Non-pigmented ciliary epithelial cell (primary cell): ENCODE measurements at regions not wholly inside any gene's neighbourhood (a gene's known extent, or its start where the extent isn't known, plus 50 kb on each side); places are given as distances from the start of the nearest gene placed in this dataset.

Experiments
- DNase-seq: peaks from one replicate; pipeline ENCODE4 v3.0.0-alpha.2; 2010; ENCODE audit warnings: low read depth

- no peak for DNase-seq
Measured at GRCh38 chr4:129550281-129550785, 454.4 kb downstream of the C4orf33 start.

- no peak for DNase-seq
Measured at GRCh38 chr4:129561280-129561679, 465.3 kb downstream of the C4orf33 start.

GRCh38 chr4:129561886-129562671, 466.1 kb downstream of the C4orf33 start:
- DNase-seq, result peak; percentile 4

- DNase-seq, result no peak
Measured at GRCh38 chr4:129565214-129565613, 469.3 kb downstream of the C4orf33 start.

GRCh38 chr4:129570326-129570725, 474.4 kb downstream of the C4orf33 start:
- DNase-seq, result no peak

- no peak for DNase-seq
Measured at GRCh38 chr4:129578336-129578735, 482.4 kb downstream of the C4orf33 start.

GRCh38 chr4:129581305-129581704, 485.4 kb downstream of the C4orf33 start:
- DNase-seq, result no peak

- no peak for DNase-seq
Measured at GRCh38 chr4:129583868-129584267, 487.9 kb downstream of the C4orf33 start.

- no peak for DNase-seq
Measured at GRCh38 chr4:129598582-129598981, 502.6 kb downstream of the C4orf33 start.

- no peak for DNase-seq
Measured at GRCh38 chr4:129600898-129601297, 504.9 kb downstream of the C4orf33 start.

- no peak for DNase-seq
Measured at GRCh38 chr4:129602447-129602846, 506.5 kb downstream of the C4orf33 start.

GRCh38 chr4:129603241-129603931, 507.4 kb downstream of the C4orf33 start:
- no peak for DNase-seq

- DNase-seq, result no peak
Measured at GRCh38 chr4:129604632-129605255, 508.8 kb downstream of the C4orf33 start.

GRCh38 chr4:129614611-129615010, 518.7 kb downstream of the C4orf33 start:
- no peak for DNase-seq

- no peak for DNase-seq
Measured at GRCh38 chr4:129622566-129622965, 526.6 kb downstream of the C4orf33 start.

- no peak for DNase-seq
Measured at GRCh38 chr4:129623233-129623875, 527.4 kb downstream of the C4orf33 start.

- peak; percentile 22 for DNase-seq
Measured at GRCh38 chr4:129641179-129641578, 545.2 kb downstream of the C4orf33 start.

- no peak for DNase-seq
Measured at GRCh38 chr4:129645461-129645860, 549.5 kb downstream of the C4orf33 start.

- DNase-seq, result no peak
Measured at GRCh38 chr4:129668092-129668491, 572.1 kb downstream of the C4orf33 start.

- DNase-seq, result no peak
Measured at GRCh38 chr4:129672941-129673340, 577.0 kb downstream of the C4orf33 start.

GRCh38 chr4:129675036-129675435, 579.1 kb downstream of the C4orf33 start:
- no peak for DNase-seq

- DNase-seq, result no peak
Measured at GRCh38 chr4:129676934-129677333, 581.0 kb downstream of the C4orf33 start.
